ENCODE measurements at regions not wholly inside any gene's neighbourhood (a gene's known extent, or its start where the extent isn't known, plus 50 kb on each side); places are given as distances from the start of the nearest gene placed in this dataset.

- WGBS, 4 donors: 50 to 68% (median 61%) methylated on average over 1 of the region's 1 CpG
- ATAC-seq (no peak), DNase-seq (no peak)
- H3K9me3 ChIP-seq: peaks cover 0 to 3% (median 0%) of the 10 kb centered on the region in 12 donors
- H3K27me3 ChIP-seq: no peaks in the 10 kb centered on the region
- no peak overlapping the region for H3K4me3 ChIP-seq
- intact Hi-C loops (cut with DNase I): no loop called here
- H3K27ac ChIP-seq: no peak overlapping the region
- no peaks in the 10 kb centered on the region for H3K4me1 ChIP-seq
- TF ChIP-seq CTCF (IDR thresholded peaks at IDR 0.05): no peak
- TF ChIP-seq POLR2A (IDR thresholded peaks at IDR 0.05): no peak
- no peaks in the 10 kb centered on the region for H3K36me3 ChIP-seq
These were observed 354.9 kb upstream of the HS3ST1 start for GRCh38 chr4:11783588-11783987.

GRCh38 chr4:11782859-11783258, 354.2 kb upstream of the HS3ST1 start:
- Histone ChIP-seq H3K4me3 (no peak overlapping the region), H3K4me1 (no peaks in the 10 kb centered on the region), H3K9me3 (peaks cover 0 to 3% (median 0%) of the 10 kb centered on the region in 12 donors), H3K36me3 (no peaks in the 10 kb centered on the region), H3K27me3 (no peaks in the 10 kb centered on the region), H3K27ac (no peak overlapping the region)
- intact Hi-C loops (cut with DNase I): no loop called here
- 60 to 80% (median 67%) methylated on average over 5 of the region's 5 CpGs for WGBS, 4 donors
- no peak for ATAC-seq
- TF ChIP-seq POLR2A (IDR thresholded peaks at IDR 0.05): no peak
- no peak for TF ChIP-seq CTCF (IDR thresholded peaks at IDR 0.05)
- DNase-seq: no peak

GRCh38 chr4:11777447-11777846, 348.8 kb upstream of the HS3ST1 start:
- Histone ChIP-seq H3K36me3 (no peaks in the 10 kb centered on the region), H3K27me3 (no peaks in the 10 kb centered on the region), H3K9me3 (peaks cover 0 to 3% (median 0%) of the 10 kb centered on the region in 12 donors), H3K4me1 (no peaks in the 10 kb centered on the region), H3K4me3 (no peak overlapping the region), H3K27ac (no peak overlapping the region)
- DNase-seq: no peak
- intact Hi-C loops (cut with DNase I): loop anchor here in 2 of 10 donors (10.0 kb wide), 1 partner anchor 857 kb away; no protein-coding TSS in a partner anchor
- no peak for ATAC-seq
- TF ChIP-seq POLR2A (IDR thresholded peaks at IDR 0.05) (no peak), CTCF (IDR thresholded peaks at IDR 0.05) (no peak)
- 84 to 92% (median 84%) methylated on average over 3 of the region's 3 CpGs for WGBS, 4 donors

- DNase-seq (no peak), ATAC-seq (peak in 2 of 4 donors; percentile 36 to 50)
- Histone ChIP-seq H3K27me3 (no peaks in the 10 kb centered on the region), H3K36me3 (no peaks in the 10 kb centered on the region), H3K9me3 (no peaks in the 10 kb centered on the region), H3K4me3 (no peak overlapping the region), H3K27ac (peak overlapping the region in 1 of 12 donors; percentile 19), H3K4me1 (peaks cover 0 to 5% (median 0%) of the 10 kb centered on the region in 12 donors)
- TF ChIP-seq CTCF (IDR thresholded peaks at IDR 0.05): no peak
- 57 to 72% (median 64%) methylated on average over 2 of the region's 2 CpGs for WGBS, 4 donors
- intact Hi-C loops (cut with DNase I): loop anchor here in 2 of 10 donors (10.0 kb wide), 1 partner anchor 860 kb away; no protein-coding TSS in a partner anchor
These were observed 345.7 kb upstream of the HS3ST1 start for GRCh38 chr4:11774346-11774745.

Measured in heart left ventricle (tissue), 16 donors.